B cell (primary cell): ENCODE measurements at regions not wholly inside any gene's neighbourhood (a gene's known extent, or its start where the extent isn't known, plus 50 kb on each side); places are given as distances from the start of the nearest gene placed in this dataset.
A peak's percentile ranks its signal among the peaks of the same experiment; 100 is the strongest.

ENCODE experiments used
- ATAC-seq: fragments of 200-7000 bp; cut with Tn5 transposase; one replicate; pipeline ENCODE4 v1.10.0; 2021; ENCODE audit warnings: low read depth, mild to moderate bottlenecking, moderate number of reproducible peaks, moderate library complexity
- CTCF ChIA-PET: fragments of 350-600 bp; sonication (Branson Sonifier 250); formaldehyde crosslinking; loops from one replicate; lab custom pipeline; 2021; ENCODE audit warnings: antibody characterized with exemption, inconsistent platforms; lab: Charles Lee
- POLR2A ChIA-PET: fragments of 350-600 bp; sonication (Branson Sonifier 250); formaldehyde crosslinking; loops from one replicate; lab custom pipeline; 2021; ENCODE audit warnings: antibody characterized with exemption; lab: Charles Lee
- DNase-seq: peaks from one replicate; pipeline ENCODE4 v3.0.0; 2013
- H2AFZ ChIP-seq: 2 replicates; pipeline ENCODE4 v1.6.1; 2012; ENCODE audit warnings: mild to moderate bottlenecking, low read depth, low read length; ENCODE audit not compliant: insufficient read depth, poor library complexity, severe bottlenecking
- H3K27ac ChIP-seq, 2 donors: 1 replicate in 1 of 2; 2 replicates in 1 of 2; pipeline ENCODE4 v1.5.1; 2012 to 2013; ENCODE audit warnings: low read length in 2 of 2, mild to moderate bottlenecking in 2 of 2, moderate library complexity in 1 of 2
- H3K27me3 ChIP-seq, 4 experiments: fragments of 200-600 bp in 1 of 4; sonication (generic) in 1 of 4; replicated peaks in 1 of 4; 1 replicate in 2 of 4; 2 replicates in 2 of 4; pipeline versions ENCODE4 v1.6.1 to v1.7.0; 2013 to 2016; ENCODE audit warnings: low read length in 3 of 4, mild to moderate bottlenecking in 2 of 4, mixed read lengths in 1 of 4, moderate library complexity in 1 of 4; ENCODE audit not compliant: insufficient read depth in 4 of 4, control insufficient read depth in 3 of 4; ENCODE audit errors: control extremely low read depth in 1 of 4
- H3K36me3 ChIP-seq, 2 experiments: replicated peaks in 1 of 2; 1 replicate in 1 of 2; 2 replicates in 1 of 2; pipeline versions ENCODE4 v1.6.1 to v1.7.1; 2013; ENCODE audit warnings: low read length in 1 of 2; ENCODE audit not compliant: insufficient read depth in 2 of 2, control insufficient read depth in 1 of 2; ENCODE audit errors: control extremely low read depth in 1 of 2, extremely low read depth in 1 of 2
- H3K4me1 ChIP-seq, 2 donors: fragments of 200-600 bp in 1 of 2; sonication (generic) in 1 of 2; 1 replicate in 1 of 2; 2 replicates in 1 of 2; pipeline versions ENCODE4 v1.5.1 to v1.6.1; 2013 to 2017; ENCODE audit warnings: low read length in 2 of 2; ENCODE audit not compliant: control insufficient read depth in 2 of 2, insufficient read depth in 2 of 2
- H3K4me2 ChIP-seq: replicated peaks from 2 replicates; pipeline ENCODE3; 2012; ENCODE audit warnings: mild to moderate bottlenecking, low read depth, low read length; ENCODE audit not compliant: poor library complexity, severe bottlenecking
- H3K4me3 ChIP-seq, 5 experiments: fragments of 200-600 bp in 1 of 5; sonication (generic) in 1 of 5; 1 replicate in 3 of 5; 2 replicates in 2 of 5; pipeline versions ENCODE4 v1.5.1 to v1.7.0; 2011 to 2016; ENCODE audit warnings: low read length in 4 of 5, mild to moderate bottlenecking in 4 of 5, low read depth in 2 of 5, control low read depth in 1 of 5, moderate library complexity in 1 of 5; ENCODE audit not compliant: insufficient read depth in 1 of 5; ENCODE audit errors: control extremely low read depth in 1 of 5, extremely low read depth in 1 of 5
- H3K79me2 ChIP-seq: fragments of 200-600 bp; sonication (generic); one replicate; pipeline ENCODE4 v1.6.0; 2016; ENCODE audit warnings: low read length; ENCODE audit not compliant: control insufficient read depth, insufficient read depth
- H3K9ac ChIP-seq: fragments of 200-600 bp; sonication (generic); 2 replicates; pipeline ENCODE4 v1.6.1; 2017; ENCODE audit warnings: mild to moderate bottlenecking, low read length, moderate library complexity
- H3K9me3 ChIP-seq, 3 donors: one replicate each; pipeline versions ENCODE4 v1.6.1 to v1.7.1; 2013; ENCODE audit warnings: low read length in 2 of 3; ENCODE audit not compliant: control insufficient read depth in 2 of 3, insufficient read depth in 1 of 3; ENCODE audit errors: control extremely low read depth in 1 of 3
- H4K20me1 ChIP-seq: 2 replicates; pipeline ENCODE4 v1.6.0; 2012; ENCODE audit warnings: mild to moderate bottlenecking, low read length; ENCODE audit not compliant: insufficient read depth, control insufficient read depth, poor library complexity, severe bottlenecking
- H3K27ac Mint-ChIP-seq: one replicate; pipeline ENCODE4 v1.8.0; 2021; ENCODE audit warnings: mixed read lengths
- H3K27me3 Mint-ChIP-seq: one replicate; pipeline ENCODE4 v1.8.0; 2021; ENCODE audit warnings: mixed read lengths
- H3K4me1 Mint-ChIP-seq: one replicate; pipeline ENCODE4 v1.8.0; 2021; ENCODE audit warnings: mixed read lengths
- H3K4me3 Mint-ChIP-seq: one replicate; pipeline ENCODE4 v1.8.0; 2021; ENCODE audit warnings: mixed read lengths
- H3K9me3 Mint-ChIP-seq: one replicate; pipeline ENCODE4 v1.8.0; 2022; ENCODE audit warnings: mixed read lengths; ENCODE audit not compliant: insufficient read depth
- EZH2 ChIP-seq: IDR thresholded peaks from 2 replicates; pipeline ENCODE4 v1.6.1; 2012; ENCODE audit warnings: borderline replicate concordance, low read depth, mild to moderate bottlenecking, moderate library complexity, low read length; ENCODE audit not compliant: insufficient read depth, poor library complexity, severe bottlenecking
- whole genome bisulfite sequencing: methylation state at CpG from one replicate; pipeline ENCODE4 v1.1.5; 2013; ENCODE audit warnings: missing lambda C conversion rate; ENCODE audit not compliant: insufficient coverage; 5-methylcytosine and 5-hydroxymethylcytosine counted together
- intact Hi-C: fragments of 100-400 bp; cut with micrococcal nuclease; formaldehyde crosslinking; loops from one replicate; pipeline ENCODE4 v1.10.0; 2022
- TF ChIP-seq, protein P1 (sequence below): fragments of 200-600 bp; IDR thresholded peaks from one replicate; pipeline ENCODE4 v1.8.0; 2022; ENCODE audit warnings: antibody characterized with exemption, mild to moderate bottlenecking

DNA sequence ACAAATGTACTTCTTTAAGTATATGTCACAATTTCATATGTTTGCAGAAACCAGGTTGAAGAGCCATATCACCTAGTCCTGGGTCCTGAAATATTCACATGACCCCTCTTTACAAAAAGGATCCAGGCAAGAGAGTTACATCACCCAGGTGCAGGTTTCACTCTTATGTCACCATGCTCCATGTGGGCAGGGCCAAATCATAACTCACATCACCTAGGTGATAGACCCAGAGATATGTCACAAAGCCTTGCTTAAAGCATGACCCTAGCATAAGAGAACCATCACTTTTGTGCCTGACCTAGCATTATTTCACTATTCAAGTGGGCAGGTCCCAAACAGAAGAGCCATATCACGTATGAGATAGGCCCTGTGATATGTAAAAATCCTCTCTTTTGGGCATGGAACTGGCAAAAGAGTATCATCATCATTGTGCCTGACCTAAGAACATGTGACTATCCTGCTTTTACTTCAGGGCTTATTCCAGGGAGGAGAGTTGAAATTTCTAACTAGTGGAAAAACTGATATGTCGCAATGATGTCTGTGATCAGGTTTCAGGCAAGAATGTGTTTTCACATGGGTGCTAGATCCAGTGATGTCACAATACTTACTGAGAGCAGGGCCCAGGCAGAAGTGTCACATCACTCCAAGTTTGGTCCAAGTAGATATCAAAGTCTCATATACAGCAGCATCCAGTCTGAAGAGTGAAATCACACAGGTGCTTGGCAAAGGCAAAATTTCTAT is 909.9 kb upstream of the AMELY start:
- Histone ChIP-seq H3K9me3 (no peaks in the 10 kb centered on the region), H3K4me3 (no peak overlapping the region), H3K9ac (no peak overlapping the region), H3K4me1 (no peaks in the 10 kb centered on the region), H3K79me2 (no peaks in the 10 kb centered on the region), H3K4me2 (no peak overlapping the region), H4K20me1 (no peaks in the 10 kb centered on the region), H3K36me3 (no peaks in the 10 kb centered on the region), H2AFZ (no peak overlapping the region), H3K27me3 (no peaks in the 10 kb centered on the region), H3K27ac (no peak overlapping the region)
- CTCF ChIA-PET: no interaction called here
- POLR2A ChIA-PET: no interaction called here
- Mint-ChIP-seq H3K27me3 (no peaks in the 10 kb centered on the region), H3K4me3 (no peak overlapping the region), H3K27ac (no peak overlapping the region), H3K4me1 (no peaks in the 10 kb centered on the region), H3K9me3 (no peaks in the 10 kb centered on the region)
- TF ChIP-seq, protein P1, sequence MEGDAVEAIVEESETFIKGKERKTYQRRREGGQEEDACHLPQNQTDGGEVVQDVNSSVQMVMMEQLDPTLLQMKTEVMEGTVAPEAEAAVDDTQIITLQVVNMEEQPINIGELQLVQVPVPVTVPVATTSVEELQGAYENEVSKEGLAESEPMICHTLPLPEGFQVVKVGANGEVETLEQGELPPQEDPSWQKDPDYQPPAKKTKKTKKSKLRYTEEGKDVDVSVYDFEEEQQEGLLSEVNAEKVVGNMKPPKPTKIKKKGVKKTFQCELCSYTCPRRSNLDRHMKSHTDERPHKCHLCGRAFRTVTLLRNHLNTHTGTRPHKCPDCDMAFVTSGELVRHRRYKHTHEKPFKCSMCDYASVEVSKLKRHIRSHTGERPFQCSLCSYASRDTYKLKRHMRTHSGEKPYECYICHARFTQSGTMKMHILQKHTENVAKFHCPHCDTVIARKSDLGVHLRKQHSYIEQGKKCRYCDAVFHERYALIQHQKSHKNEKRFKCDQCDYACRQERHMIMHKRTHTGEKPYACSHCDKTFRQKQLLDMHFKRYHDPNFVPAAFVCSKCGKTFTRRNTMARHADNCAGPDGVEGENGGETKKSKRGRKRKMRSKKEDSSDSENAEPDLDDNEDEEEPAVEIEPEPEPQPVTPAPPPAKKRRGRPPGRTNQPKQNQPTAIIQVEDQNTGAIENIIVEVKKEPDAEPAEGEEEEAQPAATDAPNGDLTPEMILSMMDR: no peak
- no peak for TF ChIP-seq EZH2
- no CpG with 5 or more reads among the region's 2 CpGs for WGBS
- ATAC-seq: no peak
- intact Hi-C loops: no loop called here
- no peak for DNase-seq

DNA sequence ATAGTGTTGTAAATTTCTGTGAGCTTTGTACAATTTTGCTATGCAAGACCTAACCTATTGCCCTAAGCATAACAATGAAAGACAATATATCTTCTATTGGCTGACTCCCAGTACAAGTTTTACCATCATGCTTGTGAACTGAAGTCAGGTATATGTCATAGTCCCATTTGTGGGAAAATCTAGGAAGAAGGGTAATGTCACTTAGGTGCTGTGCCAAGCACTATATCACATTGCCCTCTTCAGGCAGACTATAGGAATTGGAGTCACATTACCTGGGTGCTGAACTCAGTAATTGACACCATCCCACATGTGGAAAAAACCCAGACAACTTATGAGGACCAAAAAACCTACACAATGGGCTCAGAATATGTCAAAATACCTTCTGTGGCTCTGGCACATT is 907.4 kb upstream of the AMELY start:
- Histone ChIP-seq H3K4me1 (no peaks in the 10 kb centered on the region), H2AFZ (no peak overlapping the region), H3K27me3 (no peaks in the 10 kb centered on the region), H3K9ac (no peak overlapping the region), H3K4me2 (no peak overlapping the region), H3K4me3 (no peak overlapping the region), H3K9me3 (no peaks in the 10 kb centered on the region), H3K27ac (no peak overlapping the region), H4K20me1 (no peaks in the 10 kb centered on the region), H3K79me2 (no peaks in the 10 kb centered on the region), H3K36me3 (no peaks in the 10 kb centered on the region)
- no peaks in the 10 kb centered on the region for H3K4me1 Mint-ChIP-seq
- H3K27me3 Mint-ChIP-seq: no peaks in the 10 kb centered on the region
- ChIA-PET POLR2A (no interaction called here), CTCF (interaction anchor here (1.0 to 1.4 kb wide), 3 partner anchors 472 to 545 kb away, joined by 3 to 6 read pairs (median 4); no protein-coding TSS in a partner anchor)
- no peak for TF ChIP-seq EZH2
- TF ChIP-seq, protein P1: peak; percentile 48
- no peak overlapping the region for H3K27ac Mint-ChIP-seq
- ATAC-seq: no peak
- H3K9me3 Mint-ChIP-seq: no peaks in the 10 kb centered on the region
- peak; percentile 33 for DNase-seq
- intact Hi-C loops: loop anchor here (2.0 to 10.0 kb wide), 2 partner anchors 546 to 854 kb away; no protein-coding TSS in a partner anchor
- H3K4me3 Mint-ChIP-seq: no peak overlapping the region
